ENCODE measurements at regions not wholly inside any gene's neighbourhood (a gene's known extent, or its start where the extent isn't known, plus 50 kb on each side); places are given as distances from the start of the nearest gene placed in this dataset.

DNA sequence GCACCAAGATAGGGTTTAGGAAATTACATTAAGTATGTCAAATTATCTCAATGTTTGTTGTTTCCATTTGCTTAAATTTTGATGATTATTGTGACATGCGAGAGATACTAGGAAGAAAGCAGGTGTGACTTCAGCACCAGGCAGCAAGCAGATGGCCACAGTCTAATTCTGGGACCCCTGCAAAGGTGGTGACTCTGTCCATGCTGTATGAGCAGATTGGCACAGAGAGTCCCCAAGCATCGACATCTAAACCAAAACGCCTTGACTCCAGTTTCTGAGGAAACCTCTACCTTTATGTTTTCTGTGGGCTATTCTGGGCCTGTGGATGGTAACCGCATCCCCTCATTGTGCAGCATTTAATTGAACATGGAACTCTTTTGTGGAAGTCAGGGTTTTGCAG is 670.1 kb upstream of the TMEM132C start:
- no peak for TF ChIP-seq CTCF (conservative IDR thresholded peaks at IDR 0.05; ENCODE audit: low read depth in 2 of 2)
- no peak for TF ChIP-seq POLR2AphosphoS5 (IDR thresholded peaks at IDR 0.05; ENCODE audit: low read depth)
- TF ChIP-seq, protein P1, sequence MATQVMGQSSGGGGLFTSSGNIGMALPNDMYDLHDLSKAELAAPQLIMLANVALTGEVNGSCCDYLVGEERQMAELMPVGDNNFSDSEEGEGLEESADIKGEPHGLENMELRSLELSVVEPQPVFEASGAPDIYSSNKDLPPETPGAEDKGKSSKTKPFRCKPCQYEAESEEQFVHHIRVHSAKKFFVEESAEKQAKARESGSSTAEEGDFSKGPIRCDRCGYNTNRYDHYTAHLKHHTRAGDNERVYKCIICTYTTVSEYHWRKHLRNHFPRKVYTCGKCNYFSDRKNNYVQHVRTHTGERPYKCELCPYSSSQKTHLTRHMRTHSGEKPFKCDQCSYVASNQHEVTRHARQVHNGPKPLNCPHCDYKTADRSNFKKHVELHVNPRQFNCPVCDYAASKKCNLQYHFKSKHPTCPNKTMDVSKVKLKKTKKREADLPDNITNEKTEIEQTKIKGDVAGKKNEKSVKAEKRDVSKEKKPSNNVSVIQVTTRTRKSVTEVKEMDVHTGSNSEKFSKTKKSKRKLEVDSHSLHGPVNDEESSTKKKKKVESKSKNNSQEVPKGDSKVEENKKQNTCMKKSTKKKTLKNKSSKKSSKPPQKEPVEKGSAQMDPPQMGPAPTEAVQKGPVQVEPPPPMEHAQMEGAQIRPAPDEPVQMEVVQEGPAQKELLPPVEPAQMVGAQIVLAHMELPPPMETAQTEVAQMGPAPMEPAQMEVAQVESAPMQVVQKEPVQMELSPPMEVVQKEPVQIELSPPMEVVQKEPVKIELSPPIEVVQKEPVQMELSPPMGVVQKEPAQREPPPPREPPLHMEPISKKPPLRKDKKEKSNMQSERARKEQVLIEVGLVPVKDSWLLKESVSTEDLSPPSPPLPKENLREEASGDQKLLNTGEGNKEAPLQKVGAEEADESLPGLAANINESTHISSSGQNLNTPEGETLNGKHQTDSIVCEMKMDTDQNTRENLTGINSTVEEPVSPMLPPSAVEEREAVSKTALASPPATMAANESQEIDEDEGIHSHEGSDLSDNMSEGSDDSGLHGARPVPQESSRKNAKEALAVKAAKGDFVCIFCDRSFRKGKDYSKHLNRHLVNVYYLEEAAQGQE (IDR thresholded peaks at IDR 0.05; ENCODE audit: unreplicated experiment): no peak
- TF ChIP-seq EZH2phosphoT487 (IDR thresholded peaks at IDR 0.05; ENCODE audit: unreplicated experiment): no peak
- TF ChIP-seq ETS1 (IDR thresholded peaks at IDR 0.05): no peak
- TF ChIP-seq EZH2 (IDR thresholded peaks at IDR 0.05; ENCODE audit: low read depth, unreplicated experiment): no peak
- no peak for TF ChIP-seq JUNB (IDR thresholded peaks at IDR 0.05; ENCODE audit: unreplicated experiment)
